ENCODE measurements at regions not wholly inside any gene's neighbourhood (a gene's known extent, or its start where the extent isn't known, plus 50 kb on each side); places are given as distances from the start of the nearest gene placed in this dataset.

DNA sequence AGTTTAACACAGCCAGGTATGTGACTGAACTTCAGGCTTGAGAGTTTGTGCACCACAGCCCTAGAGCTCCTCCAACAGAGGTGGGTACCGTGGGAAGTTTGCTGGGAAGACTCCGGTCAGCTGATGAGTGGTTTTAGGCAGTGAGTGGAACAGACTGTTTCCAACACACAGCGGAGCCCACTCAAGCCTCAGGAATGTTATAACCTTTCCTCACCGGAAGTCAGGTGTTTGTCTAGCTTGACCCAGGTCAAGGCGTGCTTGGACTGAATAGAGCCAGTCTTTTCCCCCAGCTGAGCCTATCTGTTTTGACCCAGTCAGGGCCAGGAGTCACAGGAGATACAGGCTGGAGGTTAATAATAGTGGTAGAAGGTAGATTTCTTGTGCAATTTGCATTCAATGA is 138.4 kb upstream of the PARP11 start:
- TF ChIP-seq, protein P1, sequence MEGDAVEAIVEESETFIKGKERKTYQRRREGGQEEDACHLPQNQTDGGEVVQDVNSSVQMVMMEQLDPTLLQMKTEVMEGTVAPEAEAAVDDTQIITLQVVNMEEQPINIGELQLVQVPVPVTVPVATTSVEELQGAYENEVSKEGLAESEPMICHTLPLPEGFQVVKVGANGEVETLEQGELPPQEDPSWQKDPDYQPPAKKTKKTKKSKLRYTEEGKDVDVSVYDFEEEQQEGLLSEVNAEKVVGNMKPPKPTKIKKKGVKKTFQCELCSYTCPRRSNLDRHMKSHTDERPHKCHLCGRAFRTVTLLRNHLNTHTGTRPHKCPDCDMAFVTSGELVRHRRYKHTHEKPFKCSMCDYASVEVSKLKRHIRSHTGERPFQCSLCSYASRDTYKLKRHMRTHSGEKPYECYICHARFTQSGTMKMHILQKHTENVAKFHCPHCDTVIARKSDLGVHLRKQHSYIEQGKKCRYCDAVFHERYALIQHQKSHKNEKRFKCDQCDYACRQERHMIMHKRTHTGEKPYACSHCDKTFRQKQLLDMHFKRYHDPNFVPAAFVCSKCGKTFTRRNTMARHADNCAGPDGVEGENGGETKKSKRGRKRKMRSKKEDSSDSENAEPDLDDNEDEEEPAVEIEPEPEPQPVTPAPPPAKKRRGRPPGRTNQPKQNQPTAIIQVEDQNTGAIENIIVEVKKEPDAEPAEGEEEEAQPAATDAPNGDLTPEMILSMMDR (IDR thresholded peaks at IDR 0.05; ENCODE audit: extremely low read depth in 1 of 2, insufficient read depth in 1 of 2, low read depth in 1 of 2, low read length in 2 of 2), result no peak
- TF ChIP-seq POLR2A (IDR thresholded peaks at IDR 0.05; ENCODE audit: low read depth, low read length) (no peak), EZH2 (IDR thresholded peaks at IDR 0.05; ENCODE audit: borderline replicate concordance, low read depth, low read length, severe bottlenecking) (no peak), POLR2AphosphoS5 (IDR thresholded peaks at IDR 0.05; ENCODE audit: insufficient read depth, low read depth, low read length) (no peak), JUN (IDR thresholded peaks at IDR 0.05; ENCODE audit: borderline replicate concordance, insufficient read depth, insufficient read length, low read depth) (no peak), MYC (IDR thresholded peaks at IDR 0.05; ENCODE audit: low read depth, low read length) (no peak), MAX (IDR thresholded peaks at IDR 0.05; ENCODE audit: insufficient read depth, insufficient read length) (no peak)

Measured in endothelial cell of umbilical vein (primary cell).